A549 (cell line): ENCODE measurements at regions not wholly inside any gene's neighbourhood (a gene's known extent, or its start where the extent isn't known, plus 50 kb on each side); places are given as distances from the start of the nearest gene placed in this dataset.

Experiments
- ATAC-seq, 2 experiments: fragments of 200-7000 bp in 1 of 2; fragments of >200 bp in 1 of 2; cut with Nextera tagmentation in 1 of 2; cut with Tn5 transposase in 1 of 2; 3 replicates each; pipeline versions ENCODE4 v1.8.0 to v1.9.1; 2018 to 2020; ENCODE audit warnings: mild to moderate bottlenecking in 1 of 2, moderate library complexity in 1 of 2
- CTCF ChIA-PET: fragments of 300-600 bp; sonication (Branson Sonifier 250); formaldehyde crosslinking; extraction: SDS; loops from one replicate; lab custom pipeline; 2021; ENCODE audit warnings: antibody characterized with exemption, inconsistent platforms; lab: Yijun Ruan, JAX
- POLR2A ChIA-PET: fragments of 350-600 bp; formaldehyde crosslinking; extraction: SDS; loops from one replicate; lab custom pipeline; 2021; ENCODE audit warnings: antibody characterized with exemption, inconsistent platforms; lab: Yijun Ruan, JAX
- DNase-seq, 2 experiments: peaks; one replicate each; pipeline versions ENCODE4 v3.0.0 to v3.0.0-alpha.2; 2011 to 2016; ENCODE audit warnings: low read depth in 1 of 2, low spot score in 1 of 2
- FAIRE-seq: peaks from 2 replicates; lab custom pipeline; 2011; peaks lifted over from hg19 to GRCh38; lab: Jason Lieb, UNC
- H3K27ac ChIP-seq, 2 experiments: fragments of >200 bp; sonication (Bioruptor Twin); formaldehyde crosslinking; 3 replicates each; pipeline ENCODE4 v1.5.1; 2016 to 2017
- H3K4me1 ChIP-seq: fragments of >200 bp; sonication (Bioruptor Twin); formaldehyde crosslinking; 3 replicates; pipeline ENCODE4 v1.6.1; 2016
- H3K4me2 ChIP-seq: fragments of >200 bp; sonication (Bioruptor Twin); formaldehyde crosslinking; 3 replicates; pipeline ENCODE4 v1.6.1; 2016
- H3K4me3 ChIP-seq: fragments of >200 bp; sonication (Bioruptor Twin); formaldehyde crosslinking; 3 replicates; pipeline ENCODE4 v1.5.1; 2016
- H3K9me3 ChIP-seq: fragments of >200 bp; sonication (Bioruptor Twin); formaldehyde crosslinking; 3 replicates; pipeline ENCODE4 v1.6.1; 2016
- CBX8 ChIP-seq: fragments of 200-600 bp; sonication (generic); IDR thresholded peaks from 2 replicates; pipeline ENCODE4 v1.6.1; 2016
- CEBPB ChIP-seq, 2 experiments: fragments of >200 bp in 1 of 2; sonication (Bioruptor Twin) in 1 of 2; formaldehyde crosslinking in 1 of 2; IDR thresholded peaks; 2 replicates each; pipeline ENCODE4 v1.6.1; 2012 to 2016
- CTCF ChIP-seq: fragments of >200 bp; sonication (Bioruptor Twin); formaldehyde crosslinking; IDR thresholded peaks from 3 replicates; pipeline ENCODE4 v1.5.1; 2016
- ELK1 ChIP-seq: fragments of 150-350 bp; IDR thresholded peaks from 2 replicates; pipeline ENCODE4 v1.6.1; 2014; ENCODE audit warnings: low read depth, mild to moderate bottlenecking, low read length
- EP300 ChIP-seq, 2 experiments: fragments of >200 bp; sonication (Bioruptor Twin); formaldehyde crosslinking; IDR thresholded peaks; 2 replicates in 1 of 2; 3 replicates in 1 of 2; pipeline ENCODE4 v1.6.1; 2016 to 2017
- ESRRA ChIP-seq: fragments of 150-350 bp; IDR thresholded peaks from 2 replicates; pipeline ENCODE4 v1.6.1; 2014; ENCODE audit warnings: mild to moderate bottlenecking, low read length, borderline replicate concordance
- FOSB ChIP-seq: fragments of 250-450 bp; sonication (Bioruptor Pico); IDR thresholded peaks from 2 replicates; pipeline ENCODE4 v1.5.0; 2020; ENCODE audit warnings: mild to moderate bottlenecking, moderate library complexity
- FOSL2 ChIP-seq, 2 experiments: fragments of 450-650 bp in 1 of 2; fragments of >200 bp in 1 of 2; sonication (Bioruptor Twin) in 1 of 2; formaldehyde crosslinking; IDR thresholded peaks; 2 replicates each; pipeline versions ENCODE4 v1.5.0 to v1.6.1; 2016 to 2020; ENCODE audit warnings: mild to moderate bottlenecking in 1 of 2, moderate library complexity in 1 of 2
- GATA3 ChIP-seq: IDR thresholded peaks from 2 replicates; pipeline ENCODE4 v1.6.1; 2012; ENCODE audit warnings: borderline replicate concordance
- HDAC2 ChIP-seq: fragments of 200-600 bp; sonication (generic); IDR thresholded peaks from 2 replicates; pipeline ENCODE4 v1.6.1; 2016
- HEYL ChIP-seq: fragments of 250-450 bp; sonication (Bioruptor Pico); IDR thresholded peaks from 2 replicates; pipeline ENCODE4 v1.8.0; 2021; ENCODE audit warnings: mild to moderate bottlenecking, moderate library complexity
- HMGXB4 ChIP-seq: fragments of 250-450 bp; sonication (Bioruptor Pico); IDR thresholded peaks from 2 replicates; pipeline ENCODE4 v1.5.0; 2021; ENCODE audit warnings: mild to moderate bottlenecking, moderate library complexity, borderline replicate concordance
- HOXB13 ChIP-seq: fragments of 250-450 bp; sonication (Bioruptor Pico); IDR thresholded peaks from 2 replicates; pipeline ENCODE4 v1.5.0; 2020; ENCODE audit warnings: low read depth, mild to moderate bottlenecking, moderate library complexity
- HOXB5 ChIP-seq: fragments of 250-450 bp; sonication (Bioruptor Pico); IDR thresholded peaks from 2 replicates; pipeline ENCODE4 v1.5.0; 2020; ENCODE audit warnings: mild to moderate bottlenecking, moderate library complexity
- JUN ChIP-seq, 2 experiments: fragments of >200 bp; sonication (Bioruptor Twin); formaldehyde crosslinking; IDR thresholded peaks; 2 replicates in 1 of 2; 3 replicates in 1 of 2; pipeline ENCODE4 v1.6.1; 2016 to 2017
- JUNB ChIP-seq: fragments of >200 bp; sonication (Bioruptor Twin); formaldehyde crosslinking; IDR thresholded peaks from 2 replicates; pipeline ENCODE4 v1.6.1; 2016
- MAX ChIP-seq: IDR thresholded peaks from 2 replicates; pipeline ENCODE4 v1.6.1; 2012
- MAZ ChIP-seq: fragments of 150-350 bp; IDR thresholded peaks from 2 replicates; pipeline ENCODE4 v1.6.1; 2014; ENCODE audit warnings: antibody characterized with exemption, low read depth, low read length, borderline replicate concordance
- RNF2 ChIP-seq: fragments of 200-600 bp; sonication (generic); IDR thresholded peaks from 2 replicates; pipeline ENCODE4 v1.6.1; 2016; ENCODE audit warnings: low read depth, mild to moderate bottlenecking, antibody characterized with exemption, moderate library complexity, borderline replicate concordance
- SMC3 ChIP-seq: fragments of >200 bp; sonication (Bioruptor Twin); formaldehyde crosslinking; IDR thresholded peaks from 3 replicates; pipeline ENCODE4 v1.6.1; 2018; ENCODE audit warnings: inconsistent platforms
- SREBF2 ChIP-seq: fragments of 450-650 bp; IDR thresholded peaks from 2 replicates; pipeline ENCODE4 v1.6.1; 2014; ENCODE audit warnings: mild to moderate bottlenecking, moderate library complexity
- TFCP2L1 ChIP-seq: fragments of 250-450 bp; sonication (Bioruptor Pico); IDR thresholded peaks from 2 replicates; pipeline ENCODE4 v1.5.0; 2021; ENCODE audit warnings: mild to moderate bottlenecking
- ZFP36 ChIP-seq: fragments of 450-650 bp; IDR thresholded peaks from 2 replicates; pipeline ENCODE4 v1.6.1; 2014; ENCODE audit warnings: borderline replicate concordance; ENCODE audit not compliant: partially characterized antibody
- WGBS: methylation state at CpG from one replicate; pipeline ENCODE4 v1.1.6; 2017; ENCODE audit errors: missing lambda C conversion rate; 5-methylcytosine and 5-hydroxymethylcytosine counted together
- TF ChIP-seq, protein P1 (sequence below): fragments of 250-450 bp; sonication (Bioruptor Pico); IDR thresholded peaks from 2 replicates; pipeline ENCODE4 v1.5.0; 2020; ENCODE audit warnings: low read depth, mild to moderate bottlenecking, moderate library complexity

GRCh38 chr5:13624283-13625074 lies 320.0 kb downstream of the DNAH5 start:
- ATAC-seq = no peak
- POLR2A ChIA-PET = no interaction called here
- no peak for DNase-seq

GRCh38 chr5:13613621-13614020 lies 330.9 kb downstream of the DNAH5 start:
- FAIRE-seq (no peak), DNase-seq (no peak), ATAC-seq (no peak)
- H3K4me2 ChIP-seq = no peak overlapping the region
- H3K9me3 ChIP-seq = 0 out of 3 replicates have a peak, but pooled peaks cover 3% of the 10 kb centered on the region
- ChIA-PET POLR2A (no interaction called here), CTCF (no interaction called here)
- H3K4me3 ChIP-seq = no peak overlapping the region
- WGBS = 39% methylated on average over 7 of the region's 8 CpGs
- no peaks in the 10 kb centered on the region for H3K4me1 ChIP-seq
- TF ChIP-seq, protein P1, sequence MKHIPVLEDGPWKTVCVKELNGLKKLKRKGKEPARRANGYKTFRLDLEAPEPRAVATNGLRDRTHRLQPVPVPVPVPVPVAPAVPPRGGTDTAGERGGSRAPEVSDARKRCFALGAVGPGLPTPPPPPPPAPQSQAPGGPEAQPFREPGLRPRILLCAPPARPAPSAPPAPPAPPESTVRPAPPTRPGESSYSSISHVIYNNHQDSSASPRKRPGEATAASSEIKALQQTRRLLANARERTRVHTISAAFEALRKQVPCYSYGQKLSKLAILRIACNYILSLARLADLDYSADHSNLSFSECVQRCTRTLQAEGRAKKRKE (CRISPR knock-in tag) = no peak
- no peak for TF ChIP-seq JUNB
- no peak for TF ChIP-seq FOSL2 (IDR thresholded peaks at IDR 0.05)
- no peak for TF ChIP-seq FOSL2 (CRISPR knock-in tag; IDR thresholded peaks at IDR 0.05)
- TF ChIP-seq HOXB13 (CRISPR knock-in tag) = no peak
- TF ChIP-seq HMGXB4 (CRISPR knock-in tag) = no peak
- no peak for TF ChIP-seq CTCF
- no peak for TF ChIP-seq JUN (IDR thresholded peaks at IDR 0.05)
- TF ChIP-seq SREBF2 = no peak
- no peak for TF ChIP-seq CEBPB (IDR thresholded peaks at IDR 0.05)
- no peak for TF ChIP-seq SMC3
- TF ChIP-seq GATA3 = no peak
- no peak for TF ChIP-seq HOXB5 (CRISPR knock-in tag)
- TF ChIP-seq CBX8 = no peak
- no peak for TF ChIP-seq ZFP36
- TF ChIP-seq MAX = no peak
- TF ChIP-seq HDAC2 = no peak
- no peak for TF ChIP-seq ELK1
- no peak overlapping the region for H3K27ac ChIP-seq

More at GRCh38 chr5:13624283-13625074, 320.0 kb downstream of the DNAH5 start:
- CTCF ChIA-PET = interaction anchor here (0.6 to 1.0 kb wide), 2 partner anchors 19 to 284 kb away, joined by 3 to 4 read pairs; no protein-coding TSS in a partner anchor
- Histone ChIP-seq H3K4me1 (no peaks in the 10 kb centered on the region), H3K4me2 (no peak overlapping the region), H3K4me3 (no peak overlapping the region), H3K27ac (no peak overlapping the region), H3K9me3 (no peaks in the 10 kb centered on the region)
- 27% methylated on average over 6 of the region's 6 CpGs for WGBS
- TF ChIP-seq ESRRA (no peak), HEYL (no peak), FOSB (CRISPR knock-in tag) (no peak), EP300 (IDR thresholded peaks at IDR 0.05) (no peak), JUN (IDR thresholded peaks at IDR 0.05) (no peak), MAZ (no peak), RNF2 (no peak), TFCP2L1 (CRISPR knock-in tag) (no peak)
- FAIRE-seq = no peak
